H1 (cell line): ENCODE measurements at regions not wholly inside any gene's neighbourhood (a gene's known extent, or its start where the extent isn't known, plus 50 kb on each side); places are given as distances from the start of the nearest gene placed in this dataset.
"Not testable (repeated sequence)": the region's sequence is repeated elsewhere in the genome, so short reads cannot be mapped to it uniquely, and the experiment has no call there.

Source experiments
- CTCF ChIP-seq, 3 experiments: IDR thresholded peaks; 1 replicate in 2 of 3; 2 replicates in 1 of 3; pipeline versions ENCODE4 v1.5.1 to v1.6.1; 2011; ENCODE audit warnings: low read length in 3 of 3, mild to moderate bottlenecking in 3 of 3, inconsistent platforms in 2 of 3, low read depth in 1 of 3, moderate library complexity in 1 of 3; ENCODE audit not compliant: insufficient read depth in 1 of 3; ENCODE audit errors: control extremely low read depth in 1 of 3
- EP300 ChIP-seq, 2 experiments: IDR thresholded peaks; 1 replicate in 1 of 2; 2 replicates in 1 of 2; pipeline ENCODE4 v1.6.1; 2011 to 2012; ENCODE audit warnings: low read depth in 2 of 2, low read length in 2 of 2, mild to moderate bottlenecking in 2 of 2, borderline replicate concordance in 1 of 2, inconsistent platforms in 1 of 2, moderate library complexity in 1 of 2
- EZH2 ChIP-seq: fragments of 200-600 bp; sonication (generic); IDR thresholded peaks from 2 replicates; pipeline ENCODE4 v1.7.1; 2012; ENCODE audit warnings: low read depth, mild to moderate bottlenecking, moderate library complexity, low read length, inconsistent platforms; ENCODE audit not compliant: severe bottlenecking
- SRF ChIP-seq: IDR thresholded peaks from 2 replicates; pipeline ENCODE4 v1.6.1; 2011; ENCODE audit warnings: mild to moderate bottlenecking, low read depth, low read length, moderate library complexity
- TAF1 ChIP-seq: IDR thresholded peaks from 2 replicates; pipeline ENCODE4 v1.6.1; 2011; ENCODE audit warnings: mild to moderate bottlenecking, low read depth, low read length

- not testable (repeated sequence) for TF ChIP-seq CTCF (IDR thresholded peaks at IDR 0.05; ENCODE audit: control extremely low read depth in 1 of 3, insufficient read depth in 1 of 3, low read depth in 1 of 3, low read length in 3 of 3); TAF1; EZH2; EP300 (IDR thresholded peaks at IDR 0.05; ENCODE audit: borderline replicate concordance in 1 of 2, low read depth in 2 of 2, low read length in 2 of 2); SRF
Measured at GRCh38 chr21:13360175-13360574, 249.4 kb upstream of the POTED start.
